Calu3 (cell line): ENCODE measurements at regions not wholly inside any gene's neighbourhood (a gene's known extent, or its start where the extent isn't known, plus 50 kb on each side); places are given as distances from the start of the nearest gene placed in this dataset.

ENCODE experiments used
- BruUV-seq: library from RNA; stranded (reverse); fragments of 400-500 nt; replicated peaks from 2 replicates; lab custom pipeline; 2021; lab: Mats Ljungman, UMichigan
- CTCF ChIA-PET: fragments of 300-600 bp; sonication (Branson Sonifier 250); formaldehyde crosslinking; loops from one replicate; lab custom pipeline; 2022; ENCODE audit warnings: antibody characterized with exemption; lab: Charles Lee
- DNase-seq: peaks from one replicate; pipeline ENCODE4 v3.0.0; 2022
- H3K27ac Mint-ChIP-seq: one replicate; pipeline ENCODE4 v1.8.0; 2022; ENCODE audit warnings: mixed read lengths; ENCODE audit not compliant: unreplicated experiment
- H3K27me3 Mint-ChIP-seq: one replicate; pipeline ENCODE4 v1.8.0; 2022; ENCODE audit warnings: mixed read lengths; ENCODE audit not compliant: unreplicated experiment
- H3K36me3 Mint-ChIP-seq: one replicate; pipeline ENCODE4 v1.8.0; 2022; ENCODE audit warnings: mild to moderate bottlenecking, moderate library complexity, mixed read lengths; ENCODE audit not compliant: insufficient read depth, unreplicated experiment
- H3K4me1 Mint-ChIP-seq: one replicate; pipeline ENCODE4 v1.8.0; 2022; ENCODE audit warnings: mild to moderate bottlenecking, low read depth, mixed read lengths; ENCODE audit not compliant: unreplicated experiment
- H3K4me3 Mint-ChIP-seq: one replicate; pipeline ENCODE4 v1.8.0; 2022; ENCODE audit warnings: mild to moderate bottlenecking, low read depth, moderate library complexity, mixed read lengths; ENCODE audit not compliant: unreplicated experiment
- H3K9me3 Mint-ChIP-seq: one replicate; pipeline ENCODE4 v1.8.0; 2022; ENCODE audit warnings: low read depth, mixed read lengths; ENCODE audit not compliant: unreplicated experiment
- CTCF ChIP-seq: fragments of 200-600 bp; IDR thresholded peaks from one replicate; pipeline ENCODE4 v1.8.0; 2022; ENCODE audit warnings: antibody characterized with exemption; ENCODE audit not compliant: unreplicated experiment
- intact Hi-C: fragments of 100-400 bp; cut with micrococcal nuclease; formaldehyde crosslinking; loops from one replicate; pipeline ENCODE4 v1.10.0; 2022; ENCODE audit not compliant: unreplicated experiment

- H3K27me3 Mint-ChIP-seq: no peaks in the 10 kb centered on the region
- H3K27ac Mint-ChIP-seq: no peak overlapping the region
- H3K4me3 Mint-ChIP-seq: no peak overlapping the region
- intact Hi-C loops: no loop called here
- no peak for DNase-seq
- H3K36me3 Mint-ChIP-seq: no peaks in the 10 kb centered on the region
- no peaks in the 10 kb centered on the region for H3K4me1 Mint-ChIP-seq
- H3K9me3 Mint-ChIP-seq: peaks cover 2% of the 10 kb centered on the region
- no TSS peak for BruUV-seq
- no peak for TF ChIP-seq CTCF
- CTCF ChIA-PET: no interaction called here
Measured at GRCh38 chr4:137812258-137812657, 280.0 kb upstream of the PCDH18 start.

- no peak overlapping the region for H3K27ac Mint-ChIP-seq
- no peaks in the 10 kb centered on the region for H3K36me3 Mint-ChIP-seq
- TF ChIP-seq CTCF: no peak
- no peak for DNase-seq
- H3K4me1 Mint-ChIP-seq: no peaks in the 10 kb centered on the region
- intact Hi-C loops: no loop called here
- H3K27me3 Mint-ChIP-seq: no peaks in the 10 kb centered on the region
- CTCF ChIA-PET: no interaction called here
- no peak overlapping the region for H3K4me3 Mint-ChIP-seq
- H3K9me3 Mint-ChIP-seq: no peaks in the 10 kb centered on the region
- BruUV-seq: no TSS peak
Measured at GRCh38 chr4:137806420-137806819, 274.1 kb upstream of the PCDH18 start.

- Mint-ChIP-seq H3K4me1 (no peaks in the 10 kb centered on the region), H3K27ac (no peak overlapping the region), H3K4me3 (no peak overlapping the region), H3K9me3 (no peaks in the 10 kb centered on the region), H3K36me3 (no peaks in the 10 kb centered on the region), H3K27me3 (no peaks in the 10 kb centered on the region)
- TF ChIP-seq CTCF: no peak
- CTCF ChIA-PET: no interaction called here
- no TSS peak for BruUV-seq
- intact Hi-C loops: no loop called here
- no peak for DNase-seq
Measured at GRCh38 chr4:137804906-137805495, 272.7 kb upstream of the PCDH18 start.

GRCh38 chr4:137800861-137801260 lies 268.6 kb upstream of the PCDH18 start:
- no peak for DNase-seq
- Mint-ChIP-seq H3K27me3 (no peaks in the 10 kb centered on the region), H3K4me1 (no peaks in the 10 kb centered on the region), H3K36me3 (no peaks in the 10 kb centered on the region), H3K4me3 (no peak overlapping the region), H3K9me3 (no peaks in the 10 kb centered on the region), H3K27ac (no peak overlapping the region)
- no TSS peak for BruUV-seq
- intact Hi-C loops: no loop called here
- CTCF ChIA-PET: no interaction called here
- no peak for TF ChIP-seq CTCF
